HepG2 (cell line): ENCODE measurements at regions not wholly inside any gene's neighbourhood (a gene's known extent, or its start where the extent isn't known, plus 50 kb on each side); places are given as distances from the start of the nearest gene placed in this dataset.

Experiments used
- CTCF ChIP-seq: sonication (generic); formaldehyde crosslinking; IDR thresholded peaks from 2 replicates; pipeline ENCODE4 v1.5.0; 2020; ENCODE audit warnings: mild to moderate bottlenecking, missing genetic modification reagents, moderate library complexity
- LBX2 ChIP-seq: sonication (generic); formaldehyde crosslinking; IDR thresholded peaks from 2 replicates; pipeline ENCODE4 v1.5.0; 2020; ENCODE audit warnings: missing genetic modification reagents, mild to moderate bottlenecking, borderline replicate concordance
- MAF1 ChIP-seq: sonication (generic); formaldehyde crosslinking; IDR thresholded peaks from 2 replicates; pipeline ENCODE4 v1.5.0; 2020; ENCODE audit warnings: missing genetic modification reagents, borderline replicate concordance
- POLR2A ChIP-seq, 2 experiments: IDR thresholded peaks; 2 replicates each; pipeline ENCODE4 v1.6.1; 2011; ENCODE audit warnings: low read depth in 2 of 2, low read length in 2 of 2, mild to moderate bottlenecking in 1 of 2, moderate library complexity in 1 of 2; ENCODE audit not compliant: insufficient read depth in 1 of 2
- RAD21 ChIP-seq: fragments of 450-650 bp; formaldehyde crosslinking; IDR thresholded peaks from 2 replicates; pipeline ENCODE4 v1.5.0; 2020; ENCODE audit warnings: mild to moderate bottlenecking
- THAP8 ChIP-seq: sonication (generic); formaldehyde crosslinking; IDR thresholded peaks from 2 replicates; pipeline ENCODE4 v1.5.1; 2020; ENCODE audit warnings: missing genetic modification reagents, mild to moderate bottlenecking, borderline replicate concordance
- TP53 ChIP-seq: sonication (generic); formaldehyde crosslinking; conservative IDR thresholded peaks from 2 replicates; pipeline ENCODE4 v1.4.0; 2020; ENCODE audit warnings: missing genetic modification reagents
- YY1 ChIP-seq: IDR thresholded peaks from 2 replicates; pipeline ENCODE4 v1.6.1; 2011; ENCODE audit warnings: low read length, low read depth, moderate library complexity, mild to moderate bottlenecking; ENCODE audit not compliant: insufficient read depth, insufficient replicate concordance
- ZBTB34 ChIP-seq: sonication (generic); formaldehyde crosslinking; IDR thresholded peaks from 2 replicates; pipeline ENCODE4 v1.8.0; 2022; ENCODE audit warnings: mild to moderate bottlenecking, missing genetic modification reagents
- ZNF274 ChIP-seq: sonication (generic); formaldehyde crosslinking; IDR thresholded peaks from 2 replicates; pipeline ENCODE4 v1.5.1; 2020; ENCODE audit warnings: mild to moderate bottlenecking, missing genetic modification reagents
- ZNF350 ChIP-seq: sonication (generic); formaldehyde crosslinking; IDR thresholded peaks from 2 replicates; pipeline ENCODE4 v1.4.0; 2020; ENCODE audit warnings: mild to moderate bottlenecking, low read depth, missing genetic modification reagents, borderline replicate concordance
- ZNF557 ChIP-seq: sonication (generic); formaldehyde crosslinking; IDR thresholded peaks from 2 replicates; pipeline ENCODE4 v1.4.0; 2020; ENCODE audit warnings: missing genetic modification reagents

- TF ChIP-seq CTCF (CRISPR knock-in tag) (no peak), ZBTB34 (CRISPR knock-in tag) (no peak), ZNF350 (CRISPR knock-in tag) (no peak), POLR2A (IDR thresholded peaks at IDR 0.05; ENCODE audit: insufficient read depth in 1 of 2, low read depth in 2 of 2, low read length in 2 of 2) (no peak), RAD21 (CRISPR knock-in tag) (no peak), THAP8 (CRISPR knock-in tag) (no peak), ZNF274 (CRISPR knock-in tag) (no peak), ZNF557 (CRISPR knock-in tag) (no peak), MAF1 (CRISPR knock-in tag) (no peak), TP53 (CRISPR knock-in tag) (no peak), YY1 (no peak), LBX2 (no peak)
Measured at GRCh38 chr3:18766974-18767373, 341.8 kb upstream of the SATB1 start.
